Activated CD4-positive, alpha-beta T cell treated with anti-CD3 and anti-CD28 coated beads, Interleukin-2, amount 10 ng/mL, durations not matched to agents 24 days and 14 days (primary cell): ENCODE measurements at regions not wholly inside any gene's neighbourhood (a gene's known extent, or its start where the extent isn't known, plus 50 kb on each side); places are given as distances from the start of the nearest gene placed in this dataset.
A peak's percentile ranks its signal among the peaks of the same experiment; 100 is the strongest.

ENCODE experiments used
- DNase-seq: peaks from one replicate; pipeline ENCODE4 v3.0.0; 2022
- H3K27ac Mint-ChIP-seq: one replicate; pipeline ENCODE4 v1.8.0; 2022; ENCODE audit warnings: mild to moderate bottlenecking, mixed read lengths
- H3K27me3 Mint-ChIP-seq: one replicate; pipeline ENCODE4 v1.8.0; 2022; ENCODE audit warnings: mixed read lengths
- H3K36me3 Mint-ChIP-seq: one replicate; pipeline ENCODE4 v1.8.0; 2022; ENCODE audit warnings: low read depth, mild to moderate bottlenecking, mixed read lengths
- H3K4me1 Mint-ChIP-seq: one replicate; pipeline ENCODE4 v1.8.0; 2021; ENCODE audit warnings: mixed read lengths
- H3K4me3 Mint-ChIP-seq: one replicate; pipeline ENCODE4 v1.8.0; 2022; ENCODE audit warnings: mild to moderate bottlenecking, moderate library complexity, mixed read lengths
- H3K9me3 Mint-ChIP-seq: one replicate; pipeline ENCODE4 v1.8.0; 2021; ENCODE audit warnings: mixed read lengths
- intact Hi-C: fragments of 100-400 bp; cut with micrococcal nuclease; formaldehyde crosslinking; loops from one replicate; pipeline ENCODE4 v1.15.1; 2023

GRCh38 chr1:198935306-198935921 lies 296.6 kb downstream of the PTPRC start:
- Mint-ChIP-seq H3K9me3 (no peaks in the 10 kb centered on the region), H3K27ac (no peak overlapping the region), H3K36me3 (peaks cover 7% of the 10 kb centered on the region), H3K4me3 (no peak overlapping the region), H3K4me1 (peaks cover 23% of the 10 kb centered on the region), H3K27me3 (no peaks in the 10 kb centered on the region)
- intact Hi-C loops = loop anchor here (1.0 to 10.0 kb wide), 8 partner anchors 8 to 778 kb away; partner anchors contain the start of gene NEK7
- peak; percentile 85 for DNase-seq

DNA sequence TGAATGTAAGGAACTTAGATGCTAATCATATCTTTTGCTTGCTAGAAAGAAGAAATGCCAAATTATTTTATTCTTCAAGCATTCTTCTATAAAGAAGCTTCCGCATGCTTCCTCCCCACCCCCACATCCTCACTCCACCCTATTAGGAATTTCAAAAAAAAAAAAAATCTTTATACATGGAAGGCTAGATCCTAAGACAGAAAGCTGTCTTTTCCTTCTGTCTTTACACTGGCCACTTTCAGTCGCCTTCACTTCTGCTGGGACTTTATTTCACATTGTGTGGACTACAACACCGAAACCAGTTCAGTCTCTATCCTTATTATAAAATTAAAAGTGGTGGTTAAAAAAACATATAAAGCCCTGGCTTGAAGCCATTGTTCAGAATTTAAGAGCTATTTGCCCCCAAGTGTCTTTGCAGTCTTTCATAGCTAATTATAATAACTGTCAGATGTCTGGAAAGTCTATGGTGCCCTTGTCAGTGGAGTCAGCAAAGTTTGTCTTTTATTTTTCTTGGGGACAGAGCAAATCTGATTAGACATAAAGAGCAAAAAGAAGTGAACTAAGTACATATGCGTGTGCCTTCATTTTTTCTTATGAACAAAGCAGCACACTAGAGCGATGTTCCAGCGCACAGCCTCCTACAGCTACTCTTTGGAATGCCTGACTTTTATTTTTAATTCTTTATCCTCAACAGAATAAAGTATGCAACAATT lies 297.7 kb downstream of the PTPRC start:
- no peak for DNase-seq
- peaks cover 3% of the 10 kb centered on the region for H3K9me3 Mint-ChIP-seq
- H3K4me1 Mint-ChIP-seq = peaks cover 18% of the 10 kb centered on the region
- H3K4me3 Mint-ChIP-seq = no peak overlapping the region
- H3K27ac Mint-ChIP-seq = peak overlapping the region; percentile 93
- intact Hi-C loops = loop anchor here (1.0 to 10.0 kb wide), 10 partner anchors 16 to 779 kb away; partner anchors contain the start of gene NEK7
- H3K27me3 Mint-ChIP-seq = no peaks in the 10 kb centered on the region
- peaks cover 10% of the 10 kb centered on the region for H3K36me3 Mint-ChIP-seq

GRCh38 chr1:198937231-198938031 lies 298.6 kb downstream of the PTPRC start:
- H3K27me3 Mint-ChIP-seq = no peaks in the 10 kb centered on the region
- DNase-seq = peak; percentile 91
- H3K9me3 Mint-ChIP-seq = peaks cover 3% of the 10 kb centered on the region
- H3K36me3 Mint-ChIP-seq = peaks cover 8% of the 10 kb centered on the region
- H3K27ac Mint-ChIP-seq = peak overlapping the region; percentile 93
- peaks cover 15% of the 10 kb centered on the region for H3K4me1 Mint-ChIP-seq
- intact Hi-C loops = loop anchor here (1.0 to 10.0 kb wide), 10 partner anchors 17 to 780 kb away; partner anchors contain the start of gene NEK7
- H3K4me3 Mint-ChIP-seq = no peak overlapping the region

DNA sequence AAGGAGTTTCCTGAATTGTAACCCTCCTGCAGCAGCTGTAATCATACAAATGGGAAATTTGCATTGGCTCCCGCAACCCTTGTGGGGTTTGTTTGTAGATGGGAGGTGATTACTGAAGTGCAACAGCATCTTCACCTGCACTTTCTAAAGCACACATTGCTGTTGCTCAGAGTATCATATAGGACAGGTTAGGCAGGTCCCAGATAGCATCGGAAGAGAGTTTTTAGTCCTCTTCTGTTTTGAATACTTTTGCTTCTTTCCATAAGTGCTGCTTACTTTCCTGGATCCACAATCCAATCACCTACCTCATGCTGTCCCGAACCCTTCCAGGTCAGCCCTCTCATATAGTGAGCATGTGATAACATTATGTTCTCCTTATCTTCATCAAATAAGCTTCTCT lies 300.4 kb downstream of the PTPRC start:
- Mint-ChIP-seq H3K36me3 (peaks cover 4% of the 10 kb centered on the region), H3K9me3 (peaks cover 3% of the 10 kb centered on the region), H3K4me1 (peaks cover 8% of the 10 kb centered on the region), H3K27ac (no peak overlapping the region), H3K4me3 (no peak overlapping the region), H3K27me3 (no peaks in the 10 kb centered on the region)
- no peak for DNase-seq
- intact Hi-C loops = loop anchor here (5.0 to 10.0 kb wide), 5 partner anchors 164 to 782 kb away; partner anchors contain the start of gene NEK7

GRCh38 chr1:198939956-198940355 lies 301.1 kb downstream of the PTPRC start:
- peaks cover 3% of the 10 kb centered on the region for H3K9me3 Mint-ChIP-seq
- no peaks in the 10 kb centered on the region for H3K27me3 Mint-ChIP-seq
- no peak for DNase-seq
- H3K4me3 Mint-ChIP-seq = no peak overlapping the region
- peaks cover 8% of the 10 kb centered on the region for H3K4me1 Mint-ChIP-seq
- peaks cover 4% of the 10 kb centered on the region for H3K36me3 Mint-ChIP-seq
- H3K27ac Mint-ChIP-seq = no peak overlapping the region
- intact Hi-C loops = loop anchor here (5.0 to 10.0 kb wide), 5 partner anchors 165 to 783 kb away; partner anchors contain the start of gene NEK7

GRCh38 chr1:198942466-198942865 lies 303.6 kb downstream of the PTPRC start:
- peaks cover 3% of the 10 kb centered on the region for H3K9me3 Mint-ChIP-seq

DNA sequence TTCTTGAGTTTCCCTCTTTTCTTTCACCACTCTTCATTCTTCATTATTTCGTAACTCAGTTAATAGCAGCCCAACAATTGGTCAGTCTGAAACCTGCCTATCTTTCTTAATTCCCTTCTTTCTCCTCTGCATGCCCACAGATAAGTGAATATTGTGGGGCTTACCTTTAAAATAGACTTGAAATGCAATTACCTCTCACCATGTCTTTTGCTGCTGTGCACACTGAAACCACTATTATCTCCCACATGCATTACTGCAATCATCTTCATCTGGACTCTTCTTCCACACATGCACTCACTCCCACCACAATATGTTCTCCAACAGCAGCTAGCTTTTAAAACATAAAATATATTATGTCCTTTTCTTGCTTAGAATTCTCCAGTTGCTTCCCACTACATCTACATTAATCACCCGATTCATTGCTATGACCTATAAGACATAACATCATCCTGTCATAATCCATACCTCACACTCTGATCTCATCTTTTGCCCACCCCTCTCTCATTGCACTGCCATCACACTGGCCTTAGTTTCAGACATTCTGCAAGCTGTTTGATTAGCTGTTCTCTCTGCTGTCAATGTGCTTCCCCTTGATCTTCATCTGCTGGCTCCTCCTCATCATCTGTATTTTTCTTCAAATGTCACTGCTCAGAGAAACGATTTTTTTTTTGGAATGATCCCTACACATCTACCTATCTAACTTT lies 304.8 kb downstream of the PTPRC start:
- Mint-ChIP-seq H3K36me3 (peaks cover 4% of the 10 kb centered on the region), H3K27ac (no peak overlapping the region), H3K27me3 (no peaks in the 10 kb centered on the region), H3K9me3 (peaks cover 3% of the 10 kb centered on the region), H3K4me1 (peaks cover 2% of the 10 kb centered on the region), H3K4me3 (no peak overlapping the region)
- DNase-seq = no peak
- intact Hi-C loops = no loop called here

More at GRCh38 chr1:198942466-198942865, 303.6 kb downstream of the PTPRC start:
- DNase-seq = no peak
- Mint-ChIP-seq H3K27me3 (no peaks in the 10 kb centered on the region), H3K36me3 (peaks cover 4% of the 10 kb centered on the region), H3K4me1 (peaks cover 8% of the 10 kb centered on the region), H3K4me3 (no peak overlapping the region), H3K27ac (no peak overlapping the region)
- intact Hi-C loops = no loop called here

DNA sequence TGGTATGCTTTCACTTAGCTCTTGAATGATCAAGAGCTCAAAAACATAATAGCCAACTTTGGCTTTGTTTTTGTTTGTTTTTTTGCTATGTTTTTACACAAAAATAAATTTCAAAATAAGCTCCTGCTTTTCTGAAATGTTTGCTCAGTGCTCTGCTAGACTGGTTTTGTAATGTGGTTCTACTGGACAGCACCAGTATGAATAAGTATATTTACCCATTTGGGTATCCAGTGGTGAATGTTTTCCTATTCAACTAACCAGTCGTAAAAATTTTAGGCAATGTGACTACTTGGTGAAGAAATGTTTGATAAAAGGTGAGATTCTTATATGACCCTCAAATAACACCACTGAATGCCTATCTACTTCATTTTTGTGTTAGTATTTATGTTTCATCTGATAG lies 308.6 kb downstream of the PTPRC start:
- H3K27me3 Mint-ChIP-seq = no peaks in the 10 kb centered on the region
- intact Hi-C loops = no loop called here

DNA sequence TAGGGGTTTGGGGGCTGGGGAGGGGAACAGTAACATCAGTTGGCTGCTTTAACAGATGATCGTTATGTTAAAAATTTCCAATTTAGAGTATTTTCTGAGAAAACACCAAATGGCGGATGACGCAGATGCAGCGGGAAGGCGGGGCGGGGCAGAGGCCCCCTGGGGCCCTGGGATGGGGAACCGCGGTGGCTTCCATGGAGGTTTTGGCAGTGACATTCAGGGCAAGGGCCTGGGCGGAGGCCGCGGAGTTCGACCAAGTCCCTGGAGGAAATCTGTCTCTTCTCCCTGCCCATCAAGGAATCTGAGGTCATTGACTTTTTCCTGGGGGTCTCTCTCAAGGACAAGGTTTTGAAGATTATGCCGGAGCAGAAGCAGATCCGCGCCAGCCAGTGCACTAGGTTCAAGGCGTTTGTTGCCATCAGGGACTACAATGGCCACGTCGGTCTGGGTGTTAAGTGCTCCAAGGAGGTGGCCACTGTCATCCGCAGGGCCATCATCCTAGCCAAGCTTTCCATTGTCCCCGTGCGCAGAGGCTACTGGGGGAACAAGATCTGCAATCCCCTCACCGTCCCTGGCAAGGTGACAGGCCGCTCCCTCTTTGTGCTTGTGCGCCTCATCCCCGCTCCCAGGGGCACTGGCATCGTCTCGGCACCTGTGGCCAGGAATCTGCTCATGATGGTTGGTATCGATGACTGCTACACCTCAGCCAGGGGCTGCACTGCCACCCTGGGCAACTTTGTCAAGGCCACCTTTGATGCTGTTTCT lies 310.2 kb downstream of the PTPRC start:
- no peak for DNase-seq
- no peaks in the 10 kb centered on the region for H3K27me3 Mint-ChIP-seq
- H3K27ac Mint-ChIP-seq = no peak overlapping the region
- intact Hi-C loops = no loop called here
- H3K9me3 Mint-ChIP-seq = peaks cover 4% of the 10 kb centered on the region
- no peak overlapping the region for H3K4me3 Mint-ChIP-seq
- no peaks in the 10 kb centered on the region for H3K36me3 Mint-ChIP-seq
- H3K4me1 Mint-ChIP-seq = peaks cover 3% of the 10 kb centered on the region

More for the DNA sequence above, 308.6 kb downstream of the PTPRC start:
- Mint-ChIP-seq H3K36me3 (no peaks in the 10 kb centered on the region), H3K27ac (no peak overlapping the region), H3K4me1 (peaks cover 3% of the 10 kb centered on the region), H3K9me3 (peaks cover 4% of the 10 kb centered on the region), H3K4me3 (no peak overlapping the region)
- no peak for DNase-seq

DNA sequence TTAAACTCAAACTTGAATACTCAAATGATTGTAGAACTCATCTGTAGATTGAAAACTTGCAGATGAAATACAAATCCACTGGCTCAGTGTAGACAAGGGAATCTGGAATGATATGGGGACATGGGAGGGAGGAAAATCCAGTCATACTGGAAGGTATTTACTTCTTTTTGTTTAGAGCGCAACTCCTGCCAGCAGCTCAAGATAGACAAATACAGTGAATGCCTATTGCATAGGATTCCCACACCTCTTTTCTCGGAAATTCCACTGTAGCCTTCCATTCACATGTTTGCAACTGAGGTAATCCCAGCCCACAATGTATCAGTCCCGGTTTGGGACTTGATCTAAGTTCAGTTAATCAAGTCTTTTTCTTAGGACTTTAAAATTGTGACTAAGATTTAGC lies 311.2 kb downstream of the PTPRC start:
- H3K27ac Mint-ChIP-seq = no peak overlapping the region
- peaks cover 3% of the 10 kb centered on the region for H3K4me1 Mint-ChIP-seq
- DNase-seq = no peak
- no peak overlapping the region for H3K4me3 Mint-ChIP-seq
- intact Hi-C loops = no loop called here
- peaks cover 2% of the 10 kb centered on the region for H3K36me3 Mint-ChIP-seq
- H3K27me3 Mint-ChIP-seq = no peaks in the 10 kb centered on the region
- H3K9me3 Mint-ChIP-seq = peaks cover 7% of the 10 kb centered on the region

DNA sequence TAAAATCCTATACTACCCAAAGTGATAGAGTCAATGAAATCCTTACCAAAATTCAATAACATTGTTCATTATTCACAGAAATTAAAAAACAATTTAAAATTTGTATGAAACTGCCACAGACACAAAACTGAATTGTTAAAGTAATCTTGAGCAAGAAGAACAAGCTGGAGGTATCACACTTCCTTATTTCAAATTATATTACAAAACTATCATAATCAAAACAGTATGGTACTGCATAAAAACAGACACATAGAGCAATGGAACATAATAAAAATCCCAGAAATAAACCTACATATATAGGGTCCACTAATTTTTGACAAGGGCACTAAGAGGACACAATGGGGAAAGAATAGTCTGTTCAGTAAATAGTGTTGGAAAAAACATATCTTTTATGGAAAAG lies 316.2 kb downstream of the PTPRC start:
- peaks cover 19% of the 10 kb centered on the region for H3K4me1 Mint-ChIP-seq
- DNase-seq = no peak
- H3K4me3 Mint-ChIP-seq = no peak overlapping the region
- peaks cover 18% of the 10 kb centered on the region for H3K9me3 Mint-ChIP-seq
- H3K27me3 Mint-ChIP-seq = no peaks in the 10 kb centered on the region
- intact Hi-C loops = no loop called here
- H3K36me3 Mint-ChIP-seq = peaks cover 5% of the 10 kb centered on the region
- no peak overlapping the region for H3K27ac Mint-ChIP-seq

DNA sequence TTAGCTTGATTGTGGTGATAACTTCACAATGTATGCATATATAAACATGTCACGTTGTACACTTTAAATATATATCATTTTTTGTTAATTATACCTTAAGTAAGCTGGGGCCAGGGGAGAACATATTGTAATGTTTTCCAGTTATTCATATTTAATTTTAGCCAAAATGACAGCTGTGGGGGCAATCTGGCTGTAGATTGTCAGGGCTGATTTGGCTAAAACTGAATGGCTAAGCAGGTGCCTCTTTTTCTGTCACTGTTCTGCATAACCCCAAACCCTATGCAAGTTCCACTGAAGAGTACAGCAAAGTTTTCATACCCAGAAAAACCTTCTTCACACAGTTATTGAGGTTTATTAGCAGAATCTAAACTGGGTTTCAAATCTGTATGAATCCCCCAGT lies 318.2 kb downstream of the PTPRC start:
- Mint-ChIP-seq H3K27me3 (no peaks in the 10 kb centered on the region), H3K27ac (no peak overlapping the region), H3K36me3 (peaks cover 9% of the 10 kb centered on the region), H3K4me1 (peaks cover 18% of the 10 kb centered on the region), H3K4me3 (no peak overlapping the region), H3K9me3 (peaks cover 18% of the 10 kb centered on the region)
- intact Hi-C loops = no loop called here
- no peak for DNase-seq

- no peaks in the 10 kb centered on the region for H3K27me3 Mint-ChIP-seq
- peaks cover 27% of the 10 kb centered on the region for H3K4me1 Mint-ChIP-seq
- DNase-seq = peak; percentile 71
- H3K4me3 Mint-ChIP-seq = peak overlapping the region; percentile 28
- intact Hi-C loops = no loop called here
- peak overlapping the region; percentile 17 for H3K27ac Mint-ChIP-seq
- H3K36me3 Mint-ChIP-seq = peaks cover 22% of the 10 kb centered on the region
- peaks cover 29% of the 10 kb centered on the region for H3K9me3 Mint-ChIP-seq
Measured at GRCh38 chr1:198959032-198959431, 320.2 kb downstream of the PTPRC start.
